IMR-90 (cell line): ENCODE measurements at regions not wholly inside any gene's neighbourhood (a gene's known extent, or its start where the extent isn't known, plus 50 kb on each side); places are given as distances from the start of the nearest gene placed in this dataset.
"Not testable (repeated sequence)": the region's sequence is repeated elsewhere in the genome, so short reads cannot be mapped to it uniquely, and the experiment has no call there.

ENCODE experiments used
- ATAC-seq: fragments of 200-7000 bp; cut with Tn5 transposase; 2 replicates; pipeline ENCODE4 v1.9.1; 2020; ENCODE audit warnings: low read depth, mild to moderate bottlenecking, moderate library complexity
- BruUV-seq: library from RNA; stranded (reverse); fragments of 400-500 nt; replicated peaks from 2 replicates; lab custom pipeline; 2021; lab: Mats Ljungman, UMichigan
- CTCF ChIA-PET: fragments of 300-600 bp; formaldehyde crosslinking; extraction: SDS; loops from one replicate; lab custom pipeline; 2021; ENCODE audit warnings: antibody characterized with exemption; lab: Yijun Ruan, JAX
- POLR2A ChIA-PET: fragments of 300-600 bp; sonication (Branson Sonifier 250); formaldehyde crosslinking; loops from one replicate; lab custom pipeline; 2022; ENCODE audit warnings: antibody characterized with exemption; ENCODE audit not compliant: unreplicated experiment; lab: Charles Lee
- DNase-seq: peaks from one replicate; pipeline ENCODE4 v3.0.0; 2013
- H2AFZ ChIP-seq: replicated peaks from 2 replicates; pipeline ENCODE3; 2013; ENCODE audit warnings: low read length, mild to moderate bottlenecking; ENCODE audit not compliant: poor library complexity
- H2AK5ac ChIP-seq: 2 replicates; pipeline ENCODE4 v1.6.1; 2013; ENCODE audit warnings: low read depth, low read length, inconsistent platforms
- H2AK9ac ChIP-seq: replicated peaks from 2 replicates; pipeline ENCODE3; 2013; ENCODE audit warnings: mild to moderate bottlenecking, low read depth, low read length, moderate library complexity; ENCODE audit not compliant: poor library complexity
- H2BK120ac ChIP-seq: 2 replicates; pipeline ENCODE4 v1.6.1; 2013; ENCODE audit warnings: low read depth, low read length, inconsistent platforms
- H2BK15ac ChIP-seq: 3 replicates; pipeline ENCODE4 v1.6.1; 2013; ENCODE audit warnings: low read depth, low read length, inconsistent platforms
- H2BK20ac ChIP-seq: 2 replicates; pipeline ENCODE4 v1.6.1; 2013; ENCODE audit warnings: low read depth, mild to moderate bottlenecking, inconsistent platforms, low read length, moderate library complexity
- H2BK5ac ChIP-seq: 2 replicates; pipeline ENCODE4 v1.6.1; 2013; ENCODE audit warnings: mild to moderate bottlenecking, low read depth, low read length, inconsistent platforms; ENCODE audit not compliant: poor library complexity, severe bottlenecking
- H3K14ac ChIP-seq: replicated peaks from 2 replicates; pipeline ENCODE4 v1.6.1; 2013; ENCODE audit warnings: low read depth, low read length, inconsistent platforms
- H3K18ac ChIP-seq: 2 replicates; pipeline ENCODE4 v1.6.1; 2013; ENCODE audit warnings: low read depth, low read length, control low read depth
- H3K23ac ChIP-seq: 2 replicates; pipeline ENCODE4 v1.6.1; 2013; ENCODE audit warnings: low read depth, low read length, inconsistent platforms
- H3K27ac ChIP-seq: 2 replicates; pipeline ENCODE4 v1.5.1; 2013; ENCODE audit warnings: mild to moderate bottlenecking, control low read depth, low read length; ENCODE audit not compliant: insufficient read depth
- H3K27me3 ChIP-seq: 2 replicates; pipeline ENCODE4 v1.6.1; 2013; ENCODE audit warnings: low read length; ENCODE audit not compliant: control insufficient read depth, insufficient read depth
- H3K36me3 ChIP-seq: 2 replicates; pipeline ENCODE4 v1.6.1; 2013; ENCODE audit warnings: low read length, mixed read lengths; ENCODE audit not compliant: control insufficient read depth, insufficient read depth
- H3K4ac ChIP-seq: 2 replicates; pipeline ENCODE4 v1.6.1; 2013; ENCODE audit warnings: low read depth, low read length, inconsistent platforms
- H3K4me1 ChIP-seq: 2 replicates; pipeline ENCODE4 v1.6.1; 2013; ENCODE audit warnings: low read length, mixed read lengths; ENCODE audit not compliant: control insufficient read depth, insufficient read depth
- H3K4me2 ChIP-seq: 2 replicates; pipeline ENCODE4 v1.6.1; 2013; ENCODE audit warnings: low read depth, mild to moderate bottlenecking, control low read depth, low read length, moderate library complexity
- H3K4me3 ChIP-seq: 2 replicates; pipeline ENCODE4 v1.5.1; 2013; ENCODE audit warnings: low read depth, mild to moderate bottlenecking, control low read depth, low read length, moderate library complexity; ENCODE audit not compliant: insufficient read depth
- H3K56ac ChIP-seq: 2 replicates; pipeline ENCODE4 v1.6.1; 2013; ENCODE audit warnings: low read length, inconsistent platforms; ENCODE audit not compliant: insufficient read depth; ENCODE audit errors: extremely low read depth
- H3K79me1 ChIP-seq, 2 experiments: 2 replicates each; pipeline ENCODE4 v1.6.1; 2013; ENCODE audit warnings: low read length in 2 of 2, inconsistent platforms in 1 of 2, low read depth in 1 of 2
- H3K9ac ChIP-seq: 2 replicates; pipeline ENCODE4 v1.6.1; 2013; ENCODE audit warnings: low read depth, low read length, control low read depth
- H3K9me1 ChIP-seq: 2 replicates; pipeline ENCODE4 v1.6.1; 2013; ENCODE audit warnings: low read length, inconsistent platforms; ENCODE audit not compliant: insufficient read depth
- H3K9me3 ChIP-seq: 2 replicates; pipeline ENCODE4 v1.6.1; 2013; ENCODE audit warnings: low read length; ENCODE audit not compliant: control insufficient read depth, insufficient read depth
- H4K20me1 ChIP-seq: 2 replicates; pipeline ENCODE4 v1.6.1; 2013; ENCODE audit warnings: low read length, inconsistent platforms; ENCODE audit not compliant: insufficient read depth
- H4K5ac ChIP-seq: 2 replicates; pipeline ENCODE4 v1.6.1; 2013; ENCODE audit warnings: mild to moderate bottlenecking, low read depth, low read length, control low read depth
- H4K8ac ChIP-seq, 2 experiments: 2 replicates each; pipeline ENCODE4 v1.6.1; 2013; ENCODE audit warnings: low read depth in 2 of 2, low read length in 2 of 2, control low read depth in 1 of 2, inconsistent platforms in 1 of 2
- H4K91ac ChIP-seq: 2 replicates; pipeline ENCODE4 v1.6.1; 2013; ENCODE audit warnings: low read depth, low read length, inconsistent platforms; ENCODE audit not compliant: insufficient read depth
- WGBS, 2 experiments: methylation state at CpG; one replicate each; pipeline versions ENCODE4 v1.1.5 to v1.1.7; 2013; ENCODE audit warnings: missing lambda C conversion rate in 2 of 2; ENCODE audit not compliant: insufficient read length in 1 of 2; ENCODE audit errors: extremely low coverage in 2 of 2; 5-methylcytosine and 5-hydroxymethylcytosine counted together
- dilution Hi-C: fragments of 300-500 bp; cut with HindIII; formaldehyde crosslinking; loops from one replicate; pipeline ENCODE4 v1.14.3; 2018; ENCODE audit warnings: low sequenced_read_pairs; ENCODE audit not compliant: unreplicated experiment
- in situ Hi-C: fragments of 300-500 bp; cut with MboI; formaldehyde crosslinking; loops from 3 replicates; pipeline ENCODE4 v1.14.3; 2019; ENCODE audit warnings: low sequenced_read_pairs, inconsistent platforms, mixed read lengths
- intact Hi-C: fragments of 100-400 bp; cut with micrococcal nuclease; formaldehyde crosslinking; loops from 2 replicates; pipeline ENCODE4 v1.10.0; 2022

GRCh38 chr6:134569996-134570395 is 252.1 kb upstream of the SGK1 start:
- H3K18ac ChIP-seq, H3K4me1 ChIP-seq, H4K8ac ChIP-seq, in situ Hi-C loops, intact Hi-C loops, H3K14ac ChIP-seq, dilution Hi-C loops, H3K27me3 ChIP-seq, H3K36me3 ChIP-seq, H2BK5ac ChIP-seq, BruUV-seq, H4K91ac ChIP-seq, H3K4ac ChIP-seq, DNase-seq, H2BK20ac ChIP-seq, H3K9ac ChIP-seq, H3K56ac ChIP-seq, ATAC-seq, H3K79me1 ChIP-seq, H2AFZ ChIP-seq, H4K5ac ChIP-seq, H4K20me1 ChIP-seq, POLR2A ChIA-PET, CTCF ChIA-PET, H3K4me3 ChIP-seq, H3K23ac ChIP-seq, H2AK9ac ChIP-seq, H2BK15ac ChIP-seq, H3K9me1 ChIP-seq, H2BK120ac ChIP-seq, H2AK5ac ChIP-seq, H3K9me3 ChIP-seq, H3K27ac ChIP-seq, H3K4me2 ChIP-seq: not testable (repeated sequence)
- no CpG with 5 or more reads among the region's 3 CpGs for WGBS, 2 experiments
